ENCODE measurements at regions not wholly inside any gene's neighbourhood (a gene's known extent, or its start where the extent isn't known, plus 50 kb on each side); places are given as distances from the start of the nearest gene placed in this dataset.

DNA sequence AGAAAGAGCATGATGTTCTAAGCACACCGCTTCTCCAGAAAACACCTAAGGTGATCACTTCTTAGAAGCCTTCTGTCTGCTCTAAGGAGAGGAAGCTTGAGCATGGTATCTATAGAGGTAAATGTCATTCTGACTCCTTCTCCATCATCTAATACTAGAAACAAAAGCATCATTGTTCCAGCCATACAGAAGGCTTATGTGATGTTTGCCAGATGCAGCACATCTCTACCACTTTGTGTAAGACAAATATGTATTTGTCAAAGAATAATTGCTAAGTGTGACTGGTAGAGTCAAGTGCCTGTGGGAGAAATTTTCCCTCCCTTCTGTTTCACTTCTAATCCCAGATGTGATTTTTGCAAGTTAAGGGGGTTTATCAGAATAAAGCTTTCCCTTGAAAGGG lies 217.1 kb downstream of the HS3ST3A1 start:
- H3K36me3 ChIP-seq: no peaks in the 10 kb centered on the region
- H3K27me3 ChIP-seq (ENCODE audit: insufficient read depth, low read depth, severe bottlenecking): no peaks in the 10 kb centered on the region
- H3K4me3 ChIP-seq (ENCODE audit: low read depth, low read length): no peak overlapping the region
- no peak overlapping the region for H3K27ac ChIP-seq
- TF ChIP-seq, protein P1, sequence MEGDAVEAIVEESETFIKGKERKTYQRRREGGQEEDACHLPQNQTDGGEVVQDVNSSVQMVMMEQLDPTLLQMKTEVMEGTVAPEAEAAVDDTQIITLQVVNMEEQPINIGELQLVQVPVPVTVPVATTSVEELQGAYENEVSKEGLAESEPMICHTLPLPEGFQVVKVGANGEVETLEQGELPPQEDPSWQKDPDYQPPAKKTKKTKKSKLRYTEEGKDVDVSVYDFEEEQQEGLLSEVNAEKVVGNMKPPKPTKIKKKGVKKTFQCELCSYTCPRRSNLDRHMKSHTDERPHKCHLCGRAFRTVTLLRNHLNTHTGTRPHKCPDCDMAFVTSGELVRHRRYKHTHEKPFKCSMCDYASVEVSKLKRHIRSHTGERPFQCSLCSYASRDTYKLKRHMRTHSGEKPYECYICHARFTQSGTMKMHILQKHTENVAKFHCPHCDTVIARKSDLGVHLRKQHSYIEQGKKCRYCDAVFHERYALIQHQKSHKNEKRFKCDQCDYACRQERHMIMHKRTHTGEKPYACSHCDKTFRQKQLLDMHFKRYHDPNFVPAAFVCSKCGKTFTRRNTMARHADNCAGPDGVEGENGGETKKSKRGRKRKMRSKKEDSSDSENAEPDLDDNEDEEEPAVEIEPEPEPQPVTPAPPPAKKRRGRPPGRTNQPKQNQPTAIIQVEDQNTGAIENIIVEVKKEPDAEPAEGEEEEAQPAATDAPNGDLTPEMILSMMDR (IDR thresholded peaks at IDR 0.05; ENCODE audit: low read depth, low read length): no peak
- H3K9me3 ChIP-seq (ENCODE audit: severe bottlenecking): no peaks in the 10 kb centered on the region
- DNase-seq: no peak

DNA sequence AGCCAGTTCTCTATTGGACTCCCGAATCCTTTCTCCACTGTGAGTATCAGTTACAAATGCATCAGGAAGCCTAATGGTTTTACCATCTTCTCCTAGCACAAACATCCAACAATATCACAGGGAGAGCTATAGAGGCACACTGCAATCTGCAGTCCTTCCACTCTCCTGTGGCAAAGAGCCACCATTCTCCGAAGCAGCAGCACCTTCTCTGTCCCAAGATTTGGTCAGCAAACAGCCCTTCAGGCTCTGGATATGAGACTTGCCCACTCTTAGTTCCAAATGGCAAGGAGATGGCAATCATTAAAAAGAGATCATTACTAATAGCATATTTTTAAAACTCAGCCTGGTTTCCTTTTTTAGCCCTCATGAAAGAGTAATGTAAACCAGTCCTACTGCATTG lies 223.4 kb downstream of the HS3ST3A1 start:
- TF ChIP-seq, protein P1 (IDR thresholded peaks at IDR 0.05; ENCODE audit: low read depth, low read length): no peak

DNA sequence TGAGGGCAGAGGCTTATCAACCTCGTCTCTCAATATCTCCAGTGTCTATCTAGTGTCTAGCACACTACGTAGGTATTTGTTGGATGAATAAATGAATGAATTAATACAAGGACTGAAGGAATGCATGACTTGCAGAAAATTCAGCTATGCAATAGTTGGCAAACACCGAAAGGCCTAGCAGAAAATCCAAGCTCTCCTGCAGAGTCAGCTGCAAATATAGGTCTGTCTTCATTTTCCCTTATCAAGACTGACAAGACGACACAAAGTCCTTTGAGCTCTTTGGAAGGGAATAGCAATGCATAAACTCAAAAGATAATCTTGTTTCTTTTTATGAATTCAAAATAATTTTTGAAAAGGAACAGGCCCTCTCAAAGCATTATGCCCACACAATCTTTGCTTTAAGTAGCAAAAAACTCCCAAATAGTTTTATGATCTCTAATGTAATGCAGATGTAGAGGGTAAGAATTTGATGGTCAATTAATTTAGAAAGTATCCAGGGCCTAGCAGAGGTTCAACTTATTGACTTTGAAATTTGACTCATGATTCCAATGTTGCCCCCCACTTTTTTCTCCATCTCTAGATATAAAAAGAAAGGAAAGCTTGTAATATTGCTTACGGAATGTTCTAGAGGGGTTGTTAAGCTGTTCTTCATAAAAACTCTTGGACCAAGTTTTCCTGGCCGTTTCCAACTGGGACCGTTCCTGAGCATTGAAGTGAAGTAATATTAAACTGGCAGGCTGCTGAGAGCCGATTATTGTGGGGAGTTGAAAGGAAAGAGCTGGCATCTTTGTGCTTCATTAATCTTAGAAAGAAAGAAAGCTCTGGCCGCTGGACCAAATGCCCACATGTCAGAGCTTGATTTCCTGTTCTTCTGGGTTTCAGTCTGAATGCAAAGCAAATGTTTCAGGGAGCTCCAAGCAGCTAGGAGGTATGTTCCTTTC lies 227.3 kb downstream of the HS3ST3A1 start:
- H3K4me3 ChIP-seq (ENCODE audit: low read depth, low read length): no peak overlapping the region
- H3K27ac ChIP-seq: no peak overlapping the region
- TF ChIP-seq, protein P1 (IDR thresholded peaks at IDR 0.05; ENCODE audit: low read depth, low read length): no peak
- H3K36me3 ChIP-seq: no peaks in the 10 kb centered on the region
- no peak for DNase-seq
- no peaks in the 10 kb centered on the region for H3K9me3 ChIP-seq (ENCODE audit: severe bottlenecking)
- no peaks in the 10 kb centered on the region for H3K27me3 ChIP-seq (ENCODE audit: insufficient read depth, low read depth, severe bottlenecking)

More for the DNA sequence above, 223.4 kb downstream of the HS3ST3A1 start:
- H3K9me3 ChIP-seq (ENCODE audit: severe bottlenecking): no peaks in the 10 kb centered on the region
- H3K36me3 ChIP-seq: no peaks in the 10 kb centered on the region
- no peak overlapping the region for H3K27ac ChIP-seq
- no peaks in the 10 kb centered on the region for H3K27me3 ChIP-seq (ENCODE audit: insufficient read depth, low read depth, severe bottlenecking)
- no peak for DNase-seq
- H3K4me3 ChIP-seq (ENCODE audit: low read depth, low read length): no peak overlapping the region

DNA sequence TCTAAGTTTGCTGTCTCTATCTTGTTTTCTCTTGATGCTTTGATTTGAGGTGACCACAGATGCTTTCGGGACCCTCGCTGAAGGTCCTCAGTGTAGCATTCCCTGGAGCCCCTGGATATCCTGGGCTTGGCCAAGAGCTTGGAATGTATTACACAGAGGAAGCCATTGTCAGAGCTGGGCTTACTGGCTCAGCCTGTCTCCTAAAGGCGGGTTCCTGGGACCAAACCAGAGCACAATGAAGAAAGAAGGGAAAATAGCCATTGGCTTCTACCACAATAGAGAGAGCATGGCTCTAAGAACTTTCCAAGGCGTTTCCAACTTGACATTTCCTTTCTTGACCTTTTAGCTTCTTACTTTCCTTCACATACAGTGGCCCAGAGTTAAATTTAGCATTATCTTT lies 229.3 kb downstream of the HS3ST3A1 start:
- Histone ChIP-seq H3K9me3 (ENCODE audit: severe bottlenecking) (no peaks in the 10 kb centered on the region), H3K27me3 (ENCODE audit: insufficient read depth, low read depth, severe bottlenecking) (no peaks in the 10 kb centered on the region), H3K4me3 (ENCODE audit: low read depth, low read length) (no peak overlapping the region), H3K27ac (no peak overlapping the region), H3K36me3 (no peaks in the 10 kb centered on the region)
- TF ChIP-seq, protein P1 (IDR thresholded peaks at IDR 0.05; ENCODE audit: low read depth, low read length): no peak
- DNase-seq: no peak

DNA sequence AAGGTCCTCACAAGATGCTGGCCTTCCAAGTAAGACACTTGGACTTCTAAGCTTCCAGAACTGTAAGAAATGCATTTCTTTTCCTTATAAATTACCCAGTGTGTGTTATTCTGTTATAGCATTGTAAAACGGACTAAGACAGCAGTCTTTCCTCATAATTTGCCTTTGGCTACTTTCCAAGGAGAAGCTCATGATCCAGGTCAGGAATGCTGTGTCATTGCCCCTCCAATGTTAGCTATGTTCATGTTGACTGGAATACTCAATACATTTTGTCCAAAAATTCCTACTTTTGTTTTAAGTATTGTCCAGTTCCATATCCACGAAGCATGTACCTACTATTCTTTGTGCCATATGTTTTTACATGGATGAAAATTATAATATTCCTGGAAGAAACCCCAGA lies 234.6 kb downstream of the HS3ST3A1 start:
- DNase-seq: no peak
- Histone ChIP-seq H3K27ac (no peak overlapping the region), H3K9me3 (ENCODE audit: severe bottlenecking) (no peaks in the 10 kb centered on the region), H3K27me3 (ENCODE audit: insufficient read depth, low read depth, severe bottlenecking) (no peaks in the 10 kb centered on the region), H3K4me3 (ENCODE audit: low read depth, low read length) (no peak overlapping the region), H3K36me3 (no peaks in the 10 kb centered on the region)
- TF ChIP-seq, protein P1 (IDR thresholded peaks at IDR 0.05; ENCODE audit: low read depth, low read length): no peak
